ENCODE measurements at regions not wholly inside any gene's neighbourhood (a gene's known extent, or its start where the extent isn't known, plus 50 kb on each side); places are given as distances from the start of the nearest gene placed in this dataset.

DNA sequence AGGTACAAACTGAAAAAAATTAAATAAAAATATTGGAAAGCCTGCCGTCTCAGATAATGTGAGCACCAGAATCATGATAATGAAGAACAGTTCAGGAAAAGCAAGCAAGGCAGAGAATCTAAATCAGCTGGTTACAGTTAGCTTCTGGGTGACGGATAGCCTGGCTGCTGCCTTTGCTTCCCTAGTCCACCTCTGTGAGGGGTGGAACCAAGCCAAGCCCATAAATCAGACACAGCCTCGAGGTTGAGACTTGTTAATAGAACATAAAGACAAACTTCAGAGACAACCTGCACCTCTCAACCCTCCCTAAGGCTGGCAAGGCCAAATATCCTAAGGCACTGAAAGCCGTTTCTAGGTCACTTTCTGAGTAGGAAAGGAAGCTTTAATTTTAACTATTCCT, 334.7 kb upstream of the SLC39A10 start:
- TF ChIP-seq, protein P1, sequence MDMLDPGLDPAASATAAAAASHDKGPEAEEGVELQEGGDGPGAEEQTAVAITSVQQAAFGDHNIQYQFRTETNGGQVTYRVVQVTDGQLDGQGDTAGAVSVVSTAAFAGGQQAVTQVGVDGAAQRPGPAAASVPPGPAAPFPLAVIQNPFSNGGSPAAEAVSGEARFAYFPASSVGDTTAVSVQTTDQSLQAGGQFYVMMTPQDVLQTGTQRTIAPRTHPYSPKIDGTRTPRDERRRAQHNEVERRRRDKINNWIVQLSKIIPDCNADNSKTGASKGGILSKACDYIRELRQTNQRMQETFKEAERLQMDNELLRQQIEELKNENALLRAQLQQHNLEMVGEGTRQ (IDR thresholded peaks at IDR 0.05; ENCODE audit: low read depth, low read length) = no peak
- TF ChIP-seq, protein P1 (CRISPR knock-in tag; IDR thresholded peaks at IDR 0.05; ENCODE audit: borderline replicate concordance) = no peak
- TF ChIP-seq, protein P2, sequence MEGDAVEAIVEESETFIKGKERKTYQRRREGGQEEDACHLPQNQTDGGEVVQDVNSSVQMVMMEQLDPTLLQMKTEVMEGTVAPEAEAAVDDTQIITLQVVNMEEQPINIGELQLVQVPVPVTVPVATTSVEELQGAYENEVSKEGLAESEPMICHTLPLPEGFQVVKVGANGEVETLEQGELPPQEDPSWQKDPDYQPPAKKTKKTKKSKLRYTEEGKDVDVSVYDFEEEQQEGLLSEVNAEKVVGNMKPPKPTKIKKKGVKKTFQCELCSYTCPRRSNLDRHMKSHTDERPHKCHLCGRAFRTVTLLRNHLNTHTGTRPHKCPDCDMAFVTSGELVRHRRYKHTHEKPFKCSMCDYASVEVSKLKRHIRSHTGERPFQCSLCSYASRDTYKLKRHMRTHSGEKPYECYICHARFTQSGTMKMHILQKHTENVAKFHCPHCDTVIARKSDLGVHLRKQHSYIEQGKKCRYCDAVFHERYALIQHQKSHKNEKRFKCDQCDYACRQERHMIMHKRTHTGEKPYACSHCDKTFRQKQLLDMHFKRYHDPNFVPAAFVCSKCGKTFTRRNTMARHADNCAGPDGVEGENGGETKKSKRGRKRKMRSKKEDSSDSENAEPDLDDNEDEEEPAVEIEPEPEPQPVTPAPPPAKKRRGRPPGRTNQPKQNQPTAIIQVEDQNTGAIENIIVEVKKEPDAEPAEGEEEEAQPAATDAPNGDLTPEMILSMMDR (CRISPR knock-in tag; IDR thresholded peaks at IDR 0.05) = no peak
